HEK293 (cell line): ENCODE measurements at regions not wholly inside any gene's neighbourhood (a gene's known extent, or its start where the extent isn't known, plus 50 kb on each side); places are given as distances from the start of the nearest gene placed in this dataset.

Source experiments
- CTCF ChIA-PET: fragments of 350-600 bp; formaldehyde crosslinking; extraction: SDS; loops from one replicate; lab custom pipeline; 2021; ENCODE audit warnings: antibody characterized with exemption; lab: Yijun Ruan, JAX
- POLR2A ChIA-PET: fragments of 300-600 bp; formaldehyde crosslinking; extraction: SDS; loops from one replicate; lab custom pipeline; 2020; ENCODE audit warnings: antibody characterized with exemption, inconsistent platforms; lab: Yijun Ruan, JAX
- H3K27ac ChIP-seq: fragments of 200-500 bp; sonication (Bioruptor generic); 2 replicates; pipeline ENCODE4 v1.5.1; 2014; ENCODE audit warnings: low read depth, low read length, control low read depth, inconsistent platforms; ENCODE audit errors: extremely low read depth
- H3K36me3 ChIP-seq, 2 experiments: fragments of 200-500 bp in 1 of 2; sonication (Bioruptor generic) in 1 of 2; 1 replicate in 1 of 2; 2 replicates in 1 of 2; pipeline ENCODE4 v1.5.1; 2014 to 2017; ENCODE audit warnings: inconsistent platforms in 2 of 2, low read length in 2 of 2; ENCODE audit not compliant: control insufficient read depth in 2 of 2, insufficient read depth in 1 of 2
- H3K4me1 ChIP-seq: fragments of 200-500 bp; sonication (Bioruptor generic); 2 replicates; pipeline ENCODE4 v1.5.1; 2014; ENCODE audit warnings: mild to moderate bottlenecking, low read length, inconsistent platforms; ENCODE audit not compliant: control insufficient read depth, insufficient read depth
- H3K4me3 ChIP-seq: 2 replicates; pipeline ENCODE4 v1.5.1; 2011; ENCODE audit warnings: low read depth, mild to moderate bottlenecking, control low read depth, low read length, moderate library complexity
- H3K9me3 ChIP-seq: fragments of 200-500 bp; sonication (Bioruptor generic); 2 replicates; pipeline ENCODE4 v1.5.1; 2014; ENCODE audit warnings: low read depth, low read length, inconsistent platforms; ENCODE audit not compliant: control insufficient read depth, insufficient read depth
- KLF10 ChIP-seq: fragments of 450-650 bp; IDR thresholded peaks from 2 replicates; pipeline ENCODE4 v1.5.1; 2018; ENCODE audit warnings: missing biosample characterization, mild to moderate bottlenecking, missing genetic modification characterization
- KLF8 ChIP-seq: fragments of 450-650 bp; formaldehyde crosslinking; IDR thresholded peaks from 2 replicates; pipeline ENCODE4 v1.5.1; 2016; ENCODE audit warnings: missing biosample characterization, missing genetic modification characterization
- MZF1 ChIP-seq: fragments of 450-650 bp; formaldehyde crosslinking; IDR thresholded peaks from 2 replicates; pipeline ENCODE4 v1.5.1; 2017; ENCODE audit warnings: missing biosample characterization, missing genetic modification characterization, borderline replicate concordance
- OVOL3 ChIP-seq: fragments of 450-650 bp; formaldehyde crosslinking; IDR thresholded peaks from 2 replicates; pipeline ENCODE4 v1.5.1; 2016; ENCODE audit warnings: missing biosample characterization, missing genetic modification characterization
- SALL2 ChIP-seq: fragments of 450-650 bp; formaldehyde crosslinking; IDR thresholded peaks from 2 replicates; pipeline ENCODE4 v1.5.0; 2017; ENCODE audit warnings: missing biosample characterization, mild to moderate bottlenecking, missing genetic modification characterization, borderline replicate concordance
- SETDB1 ChIP-seq: IDR thresholded peaks from one replicate; pipeline ENCODE4 v1.6.1; 2017; ENCODE audit warnings: mild to moderate bottlenecking, low read length, moderate library complexity, mixed read lengths; ENCODE audit not compliant: insufficient read length
- TCF7L2 ChIP-seq: IDR thresholded peaks from 2 replicates; pipeline ENCODE4 v1.6.1; 2011; ENCODE audit warnings: low read depth, mild to moderate bottlenecking, inconsistent platforms, low read length, moderate library complexity, borderline replicate concordance
- TRIM28 ChIP-seq: IDR thresholded peaks from 2 replicates; pipeline ENCODE4 v1.6.1; 2011; ENCODE audit warnings: low read length, control low read depth, borderline replicate concordance
- YY2 ChIP-seq: fragments of 450-650 bp; formaldehyde crosslinking; IDR thresholded peaks from 2 replicates; pipeline ENCODE4 v1.5.1; 2016; ENCODE audit warnings: missing biosample characterization, missing genetic modification characterization
- ZBTB17 ChIP-seq: fragments of 450-650 bp; formaldehyde crosslinking; IDR thresholded peaks from 2 replicates; pipeline ENCODE4 v1.5.1; 2016; ENCODE audit warnings: missing biosample characterization, missing genetic modification characterization
- ZFP3 ChIP-seq: fragments of 450-650 bp; formaldehyde crosslinking; IDR thresholded peaks from 2 replicates; pipeline ENCODE4 v1.5.1; 2016; ENCODE audit warnings: low read depth, missing biosample characterization, missing genetic modification characterization
- ZFP41 ChIP-seq: fragments of 450-650 bp; formaldehyde crosslinking; IDR thresholded peaks from 2 replicates; pipeline ENCODE4 v1.5.1; 2016; ENCODE audit warnings: missing biosample characterization, missing genetic modification characterization, borderline replicate concordance
- ZFP69B ChIP-seq: fragments of 450-650 bp; formaldehyde crosslinking; IDR thresholded peaks from 2 replicates; pipeline ENCODE4 v1.5.1; 2016; ENCODE audit warnings: missing biosample characterization, missing genetic modification characterization
- ZNF121 ChIP-seq: fragments of 450-650 bp; formaldehyde crosslinking; IDR thresholded peaks from 2 replicates; pipeline ENCODE4 v1.5.1; 2016; ENCODE audit warnings: missing biosample characterization, missing genetic modification characterization
- ZNF140 ChIP-seq: fragments of 450-650 bp; formaldehyde crosslinking; IDR thresholded peaks from 2 replicates; pipeline ENCODE4 v1.5.1; 2016; ENCODE audit warnings: missing biosample characterization, missing genetic modification characterization
- ZNF148 ChIP-seq: fragments of 450-650 bp; formaldehyde crosslinking; IDR thresholded peaks from 2 replicates; pipeline ENCODE4 v1.5.0; 2017; ENCODE audit warnings: missing biosample characterization, missing genetic modification characterization, borderline replicate concordance
- ZNF16 ChIP-seq: fragments of 450-650 bp; formaldehyde crosslinking; IDR thresholded peaks from 2 replicates; pipeline ENCODE4 v1.5.1; 2016; ENCODE audit warnings: low read depth, missing biosample characterization, missing genetic modification characterization
- ZNF169 ChIP-seq: fragments of 450-650 bp; formaldehyde crosslinking; IDR thresholded peaks from 2 replicates; pipeline ENCODE4 v1.5.1; 2016; ENCODE audit warnings: missing biosample characterization, missing genetic modification characterization
- ZNF274 ChIP-seq, 2 experiments: fragments of 200-500 bp in 1 of 2; fragments of 450-650 bp in 1 of 2; sonication (Bioruptor generic) in 1 of 2; formaldehyde crosslinking in 1 of 2; IDR thresholded peaks; 2 replicates each; pipeline versions ENCODE4 v1.5.1 to v1.6.1; 2014 to 2016; ENCODE audit warnings: borderline replicate concordance in 1 of 2, inconsistent platforms in 1 of 2, low read length in 1 of 2, missing biosample characterization in 1 of 2, missing genetic modification characterization in 1 of 2
- ZNF350 ChIP-seq: fragments of 450-650 bp; formaldehyde crosslinking; IDR thresholded peaks from 2 replicates; pipeline ENCODE4 v1.5.0; 2017; ENCODE audit warnings: missing biosample characterization, mild to moderate bottlenecking, missing genetic modification characterization
- ZNF366 ChIP-seq: fragments of 450-650 bp; formaldehyde crosslinking; conservative IDR thresholded peaks from 2 replicates; pipeline ENCODE4 v1.5.1; 2016; ENCODE audit warnings: missing biosample characterization, missing genetic modification characterization
- ZNF416 ChIP-seq: fragments of 450-650 bp; formaldehyde crosslinking; IDR thresholded peaks from 2 replicates; pipeline ENCODE4 v1.5.1; 2016; ENCODE audit warnings: missing biosample characterization, missing genetic modification characterization
- ZNF514 ChIP-seq: fragments of 450-650 bp; formaldehyde crosslinking; IDR thresholded peaks from 2 replicates; pipeline ENCODE4 v1.5.1; 2016; ENCODE audit warnings: missing biosample characterization, missing genetic modification characterization
- ZNF521 ChIP-seq: fragments of 450-650 bp; formaldehyde crosslinking; IDR thresholded peaks from 2 replicates; pipeline ENCODE4 v1.5.1; 2017; ENCODE audit warnings: missing biosample characterization, mild to moderate bottlenecking, missing genetic modification characterization
- ZNF529 ChIP-seq: fragments of 450-650 bp; formaldehyde crosslinking; IDR thresholded peaks from 2 replicates; pipeline ENCODE4 v1.5.1; 2017; ENCODE audit warnings: missing genetic modification characterization, missing biosample characterization; ENCODE audit not compliant: insufficient replicate concordance
- ZNF561 ChIP-seq: fragments of 450-650 bp; IDR thresholded peaks from 2 replicates; pipeline ENCODE4 v1.5.1; 2018; ENCODE audit warnings: missing biosample characterization, missing genetic modification characterization, borderline replicate concordance
- ZNF626 ChIP-seq: fragments of 450-650 bp; sonication (Bioruptor Pico); formaldehyde crosslinking; IDR thresholded peaks from 2 replicates; pipeline ENCODE4 v1.5.1; 2018; ENCODE audit warnings: missing biosample characterization, missing genetic modification characterization, inconsistent platforms
- ZNF747 ChIP-seq: fragments of 450-650 bp; formaldehyde crosslinking; IDR thresholded peaks from 2 replicates; pipeline ENCODE4 v1.5.1; 2016; ENCODE audit warnings: missing biosample characterization, missing genetic modification characterization
- ZNF843 ChIP-seq: fragments of 450-650 bp; formaldehyde crosslinking; IDR thresholded peaks from 2 replicates; pipeline ENCODE4 v1.5.1; 2016; ENCODE audit warnings: missing biosample characterization, missing genetic modification characterization
- ZSCAN30 ChIP-seq: fragments of 450-650 bp; IDR thresholded peaks from 2 replicates; pipeline ENCODE4 v1.5.1; 2018; ENCODE audit warnings: missing biosample characterization, mild to moderate bottlenecking, missing genetic modification characterization, moderate library complexity
- ZXDB ChIP-seq: fragments of 450-650 bp; formaldehyde crosslinking; IDR thresholded peaks from 2 replicates; pipeline ENCODE4 v1.5.1; 2016; ENCODE audit warnings: missing biosample characterization, missing genetic modification characterization
- TF ChIP-seq, protein P1 (sequence below): fragments of 450-650 bp; formaldehyde crosslinking; IDR thresholded peaks from 2 replicates; pipeline ENCODE4 v1.5.1; 2016; ENCODE audit warnings: missing biosample characterization, missing genetic modification characterization

GRCh38 chr13:36606060-36606459 lies 67.8 kb upstream of the SERTM1 start:
- Histone ChIP-seq H3K4me3 (no peak overlapping the region), H3K36me3 (no peaks in the 10 kb centered on the region), H3K27ac (no peak overlapping the region), H3K9me3 (no peaks in the 10 kb centered on the region), H3K4me1 (no peaks in the 10 kb centered on the region)
- POLR2A ChIA-PET: no interaction called here
- CTCF ChIA-PET: no interaction called here
- TF ChIP-seq ZNF521 (no peak), SETDB1 (no peak), TCF7L2 (no peak), ZNF140 (tag by site-specific recombination) (no peak)

DNA sequence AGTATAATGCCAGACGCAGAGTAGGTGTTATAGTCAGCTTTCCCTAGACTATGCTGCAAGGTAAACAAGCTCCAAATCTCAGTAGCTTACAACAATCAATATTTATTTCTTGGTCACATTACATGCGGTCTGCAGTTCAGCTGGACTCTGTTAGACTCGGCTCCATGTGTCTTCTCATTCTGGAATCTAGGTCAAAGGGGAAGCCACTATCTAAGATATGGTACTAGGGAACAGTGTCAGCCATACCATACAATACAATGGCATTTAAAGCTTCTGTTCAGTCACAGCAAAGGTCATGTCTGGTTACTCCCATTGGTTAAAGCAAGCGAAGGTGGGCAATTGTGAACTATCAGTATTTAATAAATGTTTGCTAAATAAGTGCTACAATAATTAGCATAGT lies 65.3 kb upstream of the SERTM1 start:
- Histone ChIP-seq H3K4me1 (no peaks in the 10 kb centered on the region), H3K4me3 (no peak overlapping the region), H3K9me3 (no peaks in the 10 kb centered on the region)
- CTCF ChIA-PET: interaction anchor here (1.4 kb wide), 1 partner anchor 128 kb away, joined by 3 read pairs; no protein-coding TSS in a partner anchor
- TF ChIP-seq KLF10 (tag by site-specific recombination) (no peak), ZNF274 (IDR thresholded peaks at IDR 0.05; ENCODE audit: low read length) (no peak), ZNF274 (tag by site-specific recombination; IDR thresholded peaks at IDR 0.05; ENCODE audit: borderline replicate concordance) (no peak), ZBTB17 (tag by site-specific recombination) (no peak), SALL2 (tag by site-specific recombination) (no peak), ZNF366 (tag by site-specific recombination) (no peak), ZNF514 (tag by site-specific recombination) (no peak), TRIM28 (no peak), MZF1 (tag by site-specific recombination) (no peak), KLF8 (tag by site-specific recombination) (no peak), ZNF169 (tag by site-specific recombination) (no peak), ZFP69B (tag by site-specific recombination) (no peak), ZNF521 (no peak), OVOL3 (no peak), YY2 (tag by site-specific recombination) (no peak), ZFP41 (no peak), ZNF561 (tag by site-specific recombination) (no peak), ZNF16 (tag by site-specific recombination) (no peak), ZNF529 (no peak), ZNF350 (no peak)
- TF ChIP-seq, protein P1, sequence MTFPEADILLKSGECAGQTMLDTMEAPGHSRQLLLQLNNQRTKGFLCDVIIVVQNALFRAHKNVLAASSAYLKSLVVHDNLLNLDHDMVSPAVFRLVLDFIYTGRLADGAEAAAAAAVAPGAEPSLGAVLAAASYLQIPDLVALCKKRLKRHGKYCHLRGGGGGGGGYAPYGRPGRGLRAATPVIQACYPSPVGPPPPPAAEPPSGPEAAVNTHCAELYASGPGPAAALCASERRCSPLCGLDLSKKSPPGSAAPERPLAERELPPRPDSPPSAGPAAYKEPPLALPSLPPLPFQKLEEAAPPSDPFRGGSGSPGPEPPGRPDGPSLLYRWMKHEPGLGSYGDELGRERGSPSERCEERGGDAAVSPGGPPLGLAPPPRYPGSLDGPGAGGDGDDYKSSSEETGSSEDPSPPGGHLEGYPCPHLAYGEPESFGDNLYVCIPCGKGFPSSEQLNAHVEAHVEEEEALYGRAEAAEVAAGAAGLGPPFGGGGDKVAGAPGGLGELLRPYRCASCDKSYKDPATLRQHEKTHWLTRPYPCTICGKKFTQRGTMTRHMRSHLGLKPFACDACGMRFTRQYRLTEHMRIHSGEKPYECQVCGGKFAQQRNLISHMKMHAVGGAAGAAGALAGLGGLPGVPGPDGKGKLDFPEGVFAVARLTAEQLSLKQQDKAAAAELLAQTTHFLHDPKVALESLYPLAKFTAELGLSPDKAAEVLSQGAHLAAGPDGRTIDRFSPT (tag by site-specific recombination): no peak
- TF ChIP-seq, all 188 proteins: peak for 0
- POLR2A ChIA-PET: no interaction called here
- H3K27ac ChIP-seq: no peak overlapping the region
- no peaks in the 10 kb centered on the region for H3K36me3 ChIP-seq

- H3K4me1 ChIP-seq: no peaks in the 10 kb centered on the region
- ChIA-PET POLR2A (no interaction called here), CTCF (no interaction called here)
- no peaks in the 10 kb centered on the region for H3K9me3 ChIP-seq
- no peaks in the 10 kb centered on the region for H3K36me3 ChIP-seq
- H3K4me3 ChIP-seq: no peak overlapping the region
- no peak overlapping the region for H3K27ac ChIP-seq
- TF ChIP-seq ZNF416 (tag by site-specific recombination) (no peak), ZXDB (tag by site-specific recombination) (no peak), KLF8 (tag by site-specific recombination) (no peak), ZNF747 (tag by site-specific recombination) (no peak), ZNF148 (tag by site-specific recombination) (no peak), ZNF626 (tag by site-specific recombination) (no peak), ZSCAN30 (no peak), ZFP69B (tag by site-specific recombination) (no peak), ZNF843 (tag by site-specific recombination) (no peak), ZNF121 (tag by site-specific recombination) (no peak), ZFP3 (tag by site-specific recombination) (no peak)
Measured at GRCh38 chr13:36612230-36612629, 61.6 kb upstream of the SERTM1 start.
